T-helper 17 cell (primary cell): ENCODE measurements at regions not wholly inside any gene's neighbourhood (a gene's known extent, or its start where the extent isn't known, plus 50 kb on each side); places are given as distances from the start of the nearest gene placed in this dataset.
"Not testable (repeated sequence)": the region's sequence is repeated elsewhere in the genome, so short reads cannot be mapped to it uniquely, and the experiment has no call there.

Experiments used
- ATAC-seq: fragments of 150-1000 bp; cut with Tn5 transposase; 2 replicates; pipeline ENCODE4 v1.10.0; 2021; ENCODE audit warnings: mild to moderate bottlenecking, moderate library complexity
- DNase-seq, 3 donors: peaks; one replicate each; pipeline versions ENCODE4 v3.0.0 to v3.0.0-alpha.2; 2020 to 2021
- H3K9me3 ChIP-seq: one replicate; pipeline ENCODE4 v1.7.0; 2013; ENCODE audit warnings: low read length, mild to moderate bottlenecking; ENCODE audit not compliant: control insufficient read depth, poor library complexity, severe bottlenecking
- H3K27ac Mint-ChIP-seq: one replicate; pipeline ENCODE4 v1.8.0; 2022; ENCODE audit warnings: mild to moderate bottlenecking, moderate library complexity, mixed read lengths
- H3K27me3 Mint-ChIP-seq: one replicate; pipeline ENCODE4 v1.8.0; 2022; ENCODE audit warnings: mixed read lengths
- H3K36me3 Mint-ChIP-seq: one replicate; pipeline ENCODE4 v1.8.0; 2022; ENCODE audit warnings: low read depth, mixed read lengths
- H3K4me1 Mint-ChIP-seq: one replicate; pipeline ENCODE4 v1.8.0; 2022; ENCODE audit warnings: mild to moderate bottlenecking, mixed read lengths
- H3K4me3 Mint-ChIP-seq: one replicate; pipeline ENCODE4 v1.8.0; 2022; ENCODE audit warnings: mild to moderate bottlenecking, moderate library complexity, mixed read lengths

GRCh38 chr3:181938580-181938979 is 226.9 kb downstream of the SOX2 start:
- ATAC-seq, H3K4me1 Mint-ChIP-seq, H3K27ac Mint-ChIP-seq, H3K9me3 ChIP-seq, H3K4me3 Mint-ChIP-seq, H3K36me3 Mint-ChIP-seq, H3K27me3 Mint-ChIP-seq, DNase-seq: not testable (repeated sequence)

- H3K9me3 ChIP-seq, result no peaks in the 10 kb centered on the region
- Mint-ChIP-seq H3K27me3 (no peaks in the 10 kb centered on the region), H3K36me3 (no peaks in the 10 kb centered on the region), H3K4me1 (no peaks in the 10 kb centered on the region), H3K27ac (no peak overlapping the region), H3K4me3 (no peak overlapping the region)
- no peak for DNase-seq
- no peak for ATAC-seq
Observed at GRCh38 chr3:181940703-181941102, 229.0 kb downstream of the SOX2 start.

GRCh38 chr3:181941250-181941649 is 229.5 kb downstream of the SOX2 start:
- H3K9me3 ChIP-seq, result no peaks in the 10 kb centered on the region
- DNase-seq (no peak), ATAC-seq (no peak)
- H3K27me3 Mint-ChIP-seq, result no peaks in the 10 kb centered on the region
- H3K4me3 Mint-ChIP-seq, result no peak overlapping the region
- H3K27ac Mint-ChIP-seq, result no peak overlapping the region
- H3K4me1 Mint-ChIP-seq, result no peaks in the 10 kb centered on the region
- H3K36me3 Mint-ChIP-seq, result no peaks in the 10 kb centered on the region

GRCh38 chr3:181943285-181943684 is 231.6 kb downstream of the SOX2 start:
- Mint-ChIP-seq H3K27ac (no peak overlapping the region), H3K4me1 (no peaks in the 10 kb centered on the region), H3K4me3 (no peak overlapping the region), H3K27me3 (no peaks in the 10 kb centered on the region), H3K36me3 (no peaks in the 10 kb centered on the region)
- H3K9me3 ChIP-seq, result no peaks in the 10 kb centered on the region
- DNase-seq (no peak), ATAC-seq (no peak)

GRCh38 chr3:181947606-181948005 is 235.9 kb downstream of the SOX2 start:
- no peaks in the 10 kb centered on the region for H3K4me1 Mint-ChIP-seq
- no peaks in the 10 kb centered on the region for H3K9me3 ChIP-seq
- no peak overlapping the region for H3K27ac Mint-ChIP-seq
- H3K4me3 Mint-ChIP-seq, result no peak overlapping the region
- DNase-seq (no peak), ATAC-seq (no peak)
- H3K36me3 Mint-ChIP-seq, result no peaks in the 10 kb centered on the region
- no peaks in the 10 kb centered on the region for H3K27me3 Mint-ChIP-seq

GRCh38 chr3:181948286-181948685 is 236.6 kb downstream of the SOX2 start:
- Mint-ChIP-seq H3K36me3 (no peaks in the 10 kb centered on the region), H3K4me3 (no peak overlapping the region), H3K4me1 (no peaks in the 10 kb centered on the region), H3K27ac (no peak overlapping the region), H3K27me3 (no peaks in the 10 kb centered on the region)
- no peaks in the 10 kb centered on the region for H3K9me3 ChIP-seq
- no peak for ATAC-seq
- no peak for DNase-seq

GRCh38 chr3:181952221-181952620 is 240.5 kb downstream of the SOX2 start:
- no peaks in the 10 kb centered on the region for H3K4me1 Mint-ChIP-seq
- ATAC-seq, result no peak
- no peaks in the 10 kb centered on the region for H3K9me3 ChIP-seq
- no peaks in the 10 kb centered on the region for H3K27me3 Mint-ChIP-seq
- no peak for DNase-seq
- no peaks in the 10 kb centered on the region for H3K36me3 Mint-ChIP-seq
- no peak overlapping the region for H3K4me3 Mint-ChIP-seq
- no peak overlapping the region for H3K27ac Mint-ChIP-seq

GRCh38 chr3:181952929-181953328 is 241.2 kb downstream of the SOX2 start:
- no peaks in the 10 kb centered on the region for H3K36me3 Mint-ChIP-seq
- ATAC-seq (no peak), DNase-seq (no peak)
- H3K27ac Mint-ChIP-seq, result no peak overlapping the region
- no peaks in the 10 kb centered on the region for H3K9me3 ChIP-seq
- no peaks in the 10 kb centered on the region for H3K27me3 Mint-ChIP-seq
- H3K4me1 Mint-ChIP-seq, result no peaks in the 10 kb centered on the region
- no peak overlapping the region for H3K4me3 Mint-ChIP-seq

GRCh38 chr3:181955566-181955965 is 243.8 kb downstream of the SOX2 start:
- Mint-ChIP-seq H3K36me3 (no peaks in the 10 kb centered on the region), H3K4me1 (no peaks in the 10 kb centered on the region), H3K27me3 (no peaks in the 10 kb centered on the region), H3K4me3 (no peak overlapping the region), H3K27ac (no peak overlapping the region)
- no peaks in the 10 kb centered on the region for H3K9me3 ChIP-seq
- DNase-seq (no peak), ATAC-seq (no peak)

- no peaks in the 10 kb centered on the region for H3K4me1 Mint-ChIP-seq
- H3K4me3 Mint-ChIP-seq, result no peak overlapping the region
- H3K36me3 Mint-ChIP-seq, result no peaks in the 10 kb centered on the region
- no peaks in the 10 kb centered on the region for H3K27me3 Mint-ChIP-seq
- no peak overlapping the region for H3K27ac Mint-ChIP-seq
- H3K9me3 ChIP-seq, result no peaks in the 10 kb centered on the region
- ATAC-seq (no peak), DNase-seq (no peak)
Observed at GRCh38 chr3:181956122-181956521, 244.4 kb downstream of the SOX2 start.

- no peak for ATAC-seq
- H3K36me3 Mint-ChIP-seq, result no peaks in the 10 kb centered on the region
- H3K27ac Mint-ChIP-seq, result no peak overlapping the region
- no peak for DNase-seq
- H3K27me3 Mint-ChIP-seq, result no peaks in the 10 kb centered on the region
- no peaks in the 10 kb centered on the region for H3K4me1 Mint-ChIP-seq
- no peak overlapping the region for H3K4me3 Mint-ChIP-seq
- H3K9me3 ChIP-seq, result no peaks in the 10 kb centered on the region
Observed at GRCh38 chr3:181966393-181966792, 254.7 kb downstream of the SOX2 start.

GRCh38 chr3:181969925-181970324 is 258.2 kb downstream of the SOX2 start:
- Mint-ChIP-seq H3K27me3 (no peaks in the 10 kb centered on the region), H3K36me3 (no peaks in the 10 kb centered on the region), H3K4me3 (no peak overlapping the region), H3K27ac (no peak overlapping the region), H3K4me1 (no peaks in the 10 kb centered on the region)
- DNase-seq (no peak), ATAC-seq (no peak)
- H3K9me3 ChIP-seq, result no peaks in the 10 kb centered on the region

- DNase-seq, result no peak
- H3K9me3 ChIP-seq, result no peaks in the 10 kb centered on the region
- H3K4me1 Mint-ChIP-seq, result no peaks in the 10 kb centered on the region
- no peak for ATAC-seq
- no peak overlapping the region for H3K4me3 Mint-ChIP-seq
- no peaks in the 10 kb centered on the region for H3K36me3 Mint-ChIP-seq
- no peak overlapping the region for H3K27ac Mint-ChIP-seq
- no peaks in the 10 kb centered on the region for H3K27me3 Mint-ChIP-seq
Observed at GRCh38 chr3:181971424-181971823, 259.7 kb downstream of the SOX2 start.

- ATAC-seq, result no peak
- H3K9me3 ChIP-seq, result no peaks in the 10 kb centered on the region
- no peak overlapping the region for H3K27ac Mint-ChIP-seq
- H3K4me1 Mint-ChIP-seq, result no peaks in the 10 kb centered on the region
- DNase-seq, result no peak
- no peak overlapping the region for H3K4me3 Mint-ChIP-seq
- H3K27me3 Mint-ChIP-seq, result no peaks in the 10 kb centered on the region
- no peaks in the 10 kb centered on the region for H3K36me3 Mint-ChIP-seq
Observed at GRCh38 chr3:181974198-181974597, 262.5 kb downstream of the SOX2 start.

- Mint-ChIP-seq H3K4me1 (no peaks in the 10 kb centered on the region), H3K27ac (no peak overlapping the region), H3K27me3 (no peaks in the 10 kb centered on the region), H3K4me3 (no peak overlapping the region), H3K36me3 (no peaks in the 10 kb centered on the region)
- no peaks in the 10 kb centered on the region for H3K9me3 ChIP-seq
- ATAC-seq (no peak), DNase-seq (no peak)
Observed at GRCh38 chr3:181976526-181976925, 264.8 kb downstream of the SOX2 start.
